GM23248 (cell line): ENCODE measurements at regions not wholly inside any gene's neighbourhood (a gene's known extent, or its start where the extent isn't known, plus 50 kb on each side); places are given as distances from the start of the nearest gene placed in this dataset.
"Not testable (repeated sequence)": the region's sequence is repeated elsewhere in the genome, so short reads cannot be mapped to it uniquely, and the experiment has no call there.

Experiments used
- EZH2 ChIP-seq: fragments of 200-600 bp; sonication (generic); IDR thresholded peaks from 2 replicates; pipeline ENCODE4 v1.6.1; 2018; ENCODE audit warnings: antibody characterized with exemption, mild to moderate bottlenecking; ENCODE audit not compliant: insufficient read depth, poor library complexity, severe bottlenecking
- EZH2phosphoT487 ChIP-seq: fragments of 200-600 bp; sonication (generic); IDR thresholded peaks from 2 replicates; pipeline ENCODE4 v1.6.1; 2018; ENCODE audit warnings: antibody characterized with exemption, moderate library complexity, mild to moderate bottlenecking, low read depth; ENCODE audit not compliant: insufficient read depth

DNA sequence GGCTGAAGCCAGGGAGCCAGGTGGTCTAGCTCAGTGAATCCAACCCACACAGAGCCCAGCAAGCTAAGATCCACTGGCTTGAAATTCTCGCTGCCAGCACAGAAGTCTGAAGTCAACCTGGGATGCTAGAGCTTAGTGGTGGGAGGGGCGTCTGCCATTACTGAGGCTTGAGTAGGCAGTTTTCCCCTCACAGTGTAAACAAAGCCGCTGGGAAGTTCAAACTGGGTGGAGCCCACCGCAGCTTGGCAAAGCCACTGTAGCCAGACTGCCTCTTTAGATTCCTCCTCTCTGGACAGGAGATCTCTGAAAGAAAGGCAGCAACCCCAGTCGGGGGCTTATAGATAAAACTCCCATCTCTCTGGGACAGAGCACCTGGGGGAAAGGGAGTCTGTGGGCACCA is 452.1 kb downstream of the NR4A2 start:
- TF ChIP-seq EZH2, EZH2phosphoT487: not testable (repeated sequence)
